ENCODE measurements at regions not wholly inside any gene's neighbourhood (a gene's known extent, or its start where the extent isn't known, plus 50 kb on each side); places are given as distances from the start of the nearest gene placed in this dataset.
"Not testable (repeated sequence)": the region's sequence is repeated elsewhere in the genome, so short reads cannot be mapped to it uniquely, and the experiment has no call there.

- TF ChIP-seq POLR2AphosphoS5 (IDR thresholded peaks at IDR 0.05; ENCODE audit: low read depth, low read length); CTCF (IDR thresholded peaks at IDR 0.05): not testable (repeated sequence)
Measured at GRCh38 chr1:120657804-120658203, 65.9 kb upstream of the NBPF26 start.

Measured in Panc1 (cell line).